Colonic mucosa (tissue), 4 donors: ENCODE measurements at regions not wholly inside any gene's neighbourhood (a gene's known extent, or its start where the extent isn't known, plus 50 kb on each side); places are given as distances from the start of the nearest gene placed in this dataset.
"Not testable (repeated sequence)": the region's sequence is repeated elsewhere in the genome, so short reads cannot be mapped to it uniquely, and the experiment has no call there.

Experiments
- DNase-seq: peaks from one replicate; pipeline ENCODE4 v3.0.0-alpha.2; 2020
- H3K27ac ChIP-seq: fragments of 200-600 bp; one replicate; pipeline ENCODE4 v1.8.0; 2021
- H3K27me3 ChIP-seq: fragments of 200-600 bp; one replicate; pipeline ENCODE4 v1.8.0; 2021
- H3K36me3 ChIP-seq: fragments of 200-600 bp; one replicate; pipeline ENCODE4 v1.8.0; 2021
- H3K4me1 ChIP-seq: fragments of 200-600 bp; one replicate; pipeline ENCODE4 v1.8.0; 2021; ENCODE audit warnings: mild to moderate bottlenecking
- H3K4me3 ChIP-seq: fragments of 200-600 bp; one replicate; pipeline ENCODE4 v1.8.0; 2021
- H3K9ac ChIP-seq, 2 donors: one replicate each; pipeline ENCODE4 v1.7.0; 2013; ENCODE audit warnings: control low read depth in 2 of 2, low read depth in 2 of 2, low read length in 2 of 2
- H3K9me3 ChIP-seq: fragments of 200-600 bp; one replicate; pipeline ENCODE4 v1.8.0; 2021
- CTCF ChIP-seq: fragments of 200-600 bp; IDR thresholded peaks from one replicate; pipeline ENCODE4 v1.8.0; 2022; ENCODE audit warnings: antibody characterized with exemption, mild to moderate bottlenecking
- intact Hi-C: fragments of 100-400 bp; cut with DNase I; formaldehyde crosslinking; loops from one replicate; pipeline ENCODE4 v1.14.1; 2022
- donor health status: healthy.
- donor health status: DM: no; HTN: no; CAD: no.
- donor health status: DM: no; HTN: no; CAD: no.

- H3K36me3 ChIP-seq: no peaks in the 10 kb centered on the region
- H3K9ac ChIP-seq: no peak overlapping the region
- H3K27ac ChIP-seq: no peak overlapping the region
- no peak for DNase-seq
- TF ChIP-seq CTCF: no peak
- H3K9me3 ChIP-seq: no peaks in the 10 kb centered on the region
- H3K4me1 ChIP-seq: no peaks in the 10 kb centered on the region
- H3K4me3 ChIP-seq: no peak overlapping the region
- intact Hi-C loops: no loop called here
- no peaks in the 10 kb centered on the region for H3K27me3 ChIP-seq
These were observed 414.2 kb downstream of the RMST start for GRCh38 chr12:97876780-97877179.

DNA sequence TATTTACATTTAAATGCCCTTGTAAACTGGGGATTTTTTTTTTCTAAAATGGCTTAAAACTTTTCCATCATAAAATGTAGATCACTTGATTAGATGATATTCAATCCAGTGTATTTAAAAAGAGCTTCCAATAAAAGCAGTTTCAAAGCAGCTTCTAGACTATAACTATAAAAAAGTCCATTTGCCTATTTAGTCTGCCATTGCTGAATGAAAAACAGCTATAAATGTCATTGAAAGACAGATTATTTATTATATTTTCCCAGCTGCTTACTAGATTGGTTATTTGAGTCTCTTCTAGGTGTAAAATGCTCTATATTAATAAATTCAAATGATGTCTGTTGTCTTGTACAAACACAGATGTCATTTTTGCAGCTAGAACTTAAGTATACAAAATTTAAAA, 414.8 kb downstream of the RMST start:
- H3K36me3 ChIP-seq: no peaks in the 10 kb centered on the region
- H3K27me3 ChIP-seq: no peaks in the 10 kb centered on the region
- no peak for TF ChIP-seq CTCF
- no peak overlapping the region for H3K9ac ChIP-seq
- no peaks in the 10 kb centered on the region for H3K4me1 ChIP-seq
- intact Hi-C loops: no loop called here
- H3K27ac ChIP-seq: no peak overlapping the region
- no peak for DNase-seq
- no peaks in the 10 kb centered on the region for H3K9me3 ChIP-seq
- H3K4me3 ChIP-seq: no peak overlapping the region

DNA sequence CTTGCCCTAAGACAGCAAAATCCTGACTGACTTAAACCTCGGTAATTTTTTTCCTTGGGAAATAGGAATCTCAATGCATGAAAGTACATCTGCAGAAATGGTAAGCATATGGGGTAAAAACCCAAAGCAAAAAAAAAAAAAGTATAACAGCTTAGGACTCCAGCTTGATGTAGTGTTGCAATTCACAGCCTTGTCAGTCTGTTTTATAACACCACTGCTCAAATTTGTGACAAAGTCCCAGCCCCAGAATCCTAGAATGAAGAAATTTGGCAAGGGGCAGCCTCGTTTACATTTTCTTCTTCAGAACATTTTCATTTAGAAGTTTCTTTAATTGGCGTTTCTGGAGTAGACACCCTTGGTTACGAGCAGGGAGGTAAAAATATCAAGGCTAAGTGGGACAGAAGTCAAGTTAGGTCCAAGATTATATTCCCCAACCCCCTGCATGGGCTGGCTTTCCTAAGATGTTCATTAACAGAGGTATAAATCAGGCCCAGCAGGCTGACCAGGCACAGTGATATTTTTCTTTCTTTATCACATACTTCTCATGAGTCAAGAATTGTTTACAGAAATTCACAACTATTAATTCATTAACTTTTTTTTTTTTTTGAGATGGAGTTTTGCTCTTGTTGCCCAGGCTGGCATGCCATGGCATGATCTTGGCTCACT, 424.0 kb downstream of the RMST start:
- Histone ChIP-seq H3K9me3 (no peaks in the 10 kb centered on the region), H3K36me3 (no peaks in the 10 kb centered on the region), H3K27ac (no peak overlapping the region), H3K4me1 (no peaks in the 10 kb centered on the region), H3K27me3 (no peaks in the 10 kb centered on the region), H3K9ac (no peak overlapping the region), H3K4me3 (no peak overlapping the region)
- intact Hi-C loops: no loop called here
- TF ChIP-seq CTCF: no peak
- no peak for DNase-seq

- H3K9me3 ChIP-seq, H3K4me1 ChIP-seq, DNase-seq, H3K36me3 ChIP-seq, H3K27ac ChIP-seq, H3K9ac ChIP-seq, H3K27me3 ChIP-seq, H3K4me3 ChIP-seq, intact Hi-C loops: not testable (repeated sequence)
These were observed 435.3 kb downstream of the RMST start for GRCh38 chr12:97897881-97898280.

GRCh38 chr12:97899529-97899928, 436.9 kb downstream of the RMST start:
- no peaks in the 10 kb centered on the region for H3K36me3 ChIP-seq
- no peak overlapping the region for H3K27ac ChIP-seq
- H3K9ac ChIP-seq: no peak overlapping the region
- no peaks in the 10 kb centered on the region for H3K9me3 ChIP-seq
- H3K27me3 ChIP-seq: no peaks in the 10 kb centered on the region
- no peak for DNase-seq
- intact Hi-C loops: no loop called here
- H3K4me3 ChIP-seq: no peak overlapping the region
- TF ChIP-seq CTCF: no peak
- H3K4me1 ChIP-seq: no peaks in the 10 kb centered on the region

GRCh38 chr12:97899956-97900355, 437.4 kb downstream of the RMST start:
- intact Hi-C loops: no loop called here

More at GRCh38 chr12:97899956-97900355, 437.4 kb downstream of the RMST start:
- Histone ChIP-seq H3K9ac (no peak overlapping the region), H3K27ac (no peak overlapping the region), H3K27me3 (no peaks in the 10 kb centered on the region), H3K4me1 (no peaks in the 10 kb centered on the region), H3K9me3 (no peaks in the 10 kb centered on the region), H3K4me3 (no peak overlapping the region), H3K36me3 (no peaks in the 10 kb centered on the region)
- no peak for TF ChIP-seq CTCF
- DNase-seq: no peak
